ENCODE measurements at regions not wholly inside any gene's neighbourhood (a gene's known extent, or its start where the extent isn't known, plus 50 kb on each side); places are given as distances from the start of the nearest gene placed in this dataset.
A peak's percentile ranks its signal among the peaks of the same experiment; 100 is the strongest.

DNA sequence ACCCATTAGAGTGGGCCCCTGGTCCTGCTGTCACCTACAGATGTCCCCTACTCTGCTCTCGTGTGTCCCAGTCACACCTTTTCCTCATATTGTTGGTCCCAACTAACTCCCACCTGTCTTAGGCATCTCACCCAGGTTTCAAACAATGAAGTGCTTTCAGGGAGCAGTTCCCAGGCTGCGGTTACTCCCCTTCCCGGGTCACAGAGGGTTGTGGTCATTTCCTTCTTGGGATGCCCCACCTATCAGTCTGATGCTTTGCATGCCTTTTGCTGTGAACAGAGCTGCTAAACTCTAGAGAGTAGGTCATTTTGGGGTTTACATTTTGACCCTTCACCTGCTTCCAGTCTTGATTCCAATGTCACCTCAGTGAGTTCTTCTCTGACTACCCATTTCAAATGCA is 181.6 kb downstream of the CDC5L start:
- no peak overlapping the region for H3K27ac ChIP-seq
- no peak overlapping the region for H3K4me3 ChIP-seq
- peaks cover 16% of the 10 kb centered on the region for H3K4me1 ChIP-seq
- no peaks in the 10 kb centered on the region for H3K27me3 ChIP-seq
- 72% methylated on average over 3 of the region's 3 CpGs for WGBS
- H3K9me3 ChIP-seq = no peaks in the 10 kb centered on the region
- no peaks in the 10 kb centered on the region for H3K36me3 ChIP-seq
- DNase-seq (ENCODE audit: low spot score in 2 of 2) = no peak
- no peak for TF ChIP-seq POLR2A (IDR thresholded peaks at IDR 0.05)
- no peak for TF ChIP-seq EP300 (IDR thresholded peaks at IDR 0.05)
- TF ChIP-seq, protein P1, sequence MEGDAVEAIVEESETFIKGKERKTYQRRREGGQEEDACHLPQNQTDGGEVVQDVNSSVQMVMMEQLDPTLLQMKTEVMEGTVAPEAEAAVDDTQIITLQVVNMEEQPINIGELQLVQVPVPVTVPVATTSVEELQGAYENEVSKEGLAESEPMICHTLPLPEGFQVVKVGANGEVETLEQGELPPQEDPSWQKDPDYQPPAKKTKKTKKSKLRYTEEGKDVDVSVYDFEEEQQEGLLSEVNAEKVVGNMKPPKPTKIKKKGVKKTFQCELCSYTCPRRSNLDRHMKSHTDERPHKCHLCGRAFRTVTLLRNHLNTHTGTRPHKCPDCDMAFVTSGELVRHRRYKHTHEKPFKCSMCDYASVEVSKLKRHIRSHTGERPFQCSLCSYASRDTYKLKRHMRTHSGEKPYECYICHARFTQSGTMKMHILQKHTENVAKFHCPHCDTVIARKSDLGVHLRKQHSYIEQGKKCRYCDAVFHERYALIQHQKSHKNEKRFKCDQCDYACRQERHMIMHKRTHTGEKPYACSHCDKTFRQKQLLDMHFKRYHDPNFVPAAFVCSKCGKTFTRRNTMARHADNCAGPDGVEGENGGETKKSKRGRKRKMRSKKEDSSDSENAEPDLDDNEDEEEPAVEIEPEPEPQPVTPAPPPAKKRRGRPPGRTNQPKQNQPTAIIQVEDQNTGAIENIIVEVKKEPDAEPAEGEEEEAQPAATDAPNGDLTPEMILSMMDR (IDR thresholded peaks at IDR 0.05) = no peak
- no peak for TF ChIP-seq POLR2AphosphoS5 (IDR thresholded peaks at IDR 0.05)

DNA sequence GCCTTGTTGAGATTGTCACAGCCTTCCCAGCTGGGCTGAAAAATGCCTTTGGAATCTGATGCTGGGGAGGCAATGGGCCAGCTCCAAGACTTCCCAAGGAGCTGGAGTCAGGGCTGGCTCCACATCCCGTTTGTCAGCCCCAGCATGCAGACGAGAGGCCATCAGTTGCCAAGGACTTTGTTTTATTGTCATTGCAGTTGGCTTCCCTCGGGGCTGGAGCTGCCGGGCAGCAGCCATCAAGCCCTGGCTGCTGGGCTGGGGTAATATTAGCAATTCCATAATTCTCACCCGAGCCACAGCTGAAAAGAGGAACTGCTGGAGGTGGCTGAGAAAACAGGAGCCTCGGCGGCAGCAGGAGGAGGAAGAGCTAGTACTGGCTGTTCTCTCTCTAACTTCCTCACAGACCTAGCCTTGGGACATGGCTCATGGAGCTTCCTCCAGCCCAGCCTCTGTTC is 182.5 kb downstream of the CDC5L start:
- Histone ChIP-seq H3K27ac (peak overlapping the region; percentile 59), H3K27me3 (no peaks in the 10 kb centered on the region), H3K4me1 (peaks cover 16% of the 10 kb centered on the region), H3K36me3 (no peaks in the 10 kb centered on the region), H3K4me3 (no peak overlapping the region), H3K9me3 (no peaks in the 10 kb centered on the region)
- WGBS = 0% methylated on average over 3 of the region's 7 CpGs
- no peak for DNase-seq (ENCODE audit: low spot score in 2 of 2)
- no peak for TF ChIP-seq POLR2AphosphoS5 (IDR thresholded peaks at IDR 0.05)
- TF ChIP-seq EP300 (IDR thresholded peaks at IDR 0.05) = no peak
- TF ChIP-seq POLR2A (IDR thresholded peaks at IDR 0.05) = no peak
- TF ChIP-seq, protein P1 (IDR thresholded peaks at IDR 0.05) = no peak

DNA sequence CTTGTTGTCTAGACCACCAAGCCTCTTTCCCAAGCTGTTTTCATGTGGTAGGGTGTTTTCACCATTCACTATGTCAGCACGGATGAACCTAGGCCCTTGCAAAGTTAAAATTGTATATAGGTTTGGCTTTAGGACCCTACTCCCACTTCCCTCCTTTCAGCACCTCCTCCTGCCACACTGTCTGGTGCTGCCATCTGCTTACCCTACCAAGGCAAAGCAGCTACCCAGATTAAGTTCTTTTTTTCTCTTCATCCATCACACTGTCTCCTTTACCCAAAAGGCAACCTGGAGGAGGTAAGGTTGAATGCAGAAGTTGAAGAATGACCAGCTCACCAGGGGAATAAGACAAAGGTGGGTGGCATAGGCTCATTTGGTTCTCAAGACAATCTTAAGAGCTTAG is 184.0 kb downstream of the CDC5L start:
- DNase-seq (ENCODE audit: low spot score in 2 of 2) = no peak
- Histone ChIP-seq H3K4me1 (peaks cover 16% of the 10 kb centered on the region), H3K27me3 (no peaks in the 10 kb centered on the region), H3K9me3 (no peaks in the 10 kb centered on the region), H3K4me3 (no peak overlapping the region), H3K36me3 (no peaks in the 10 kb centered on the region), H3K27ac (no peak overlapping the region)
- WGBS = 100% methylated on average over 1 of the region's 1 CpG
- no peak for TF ChIP-seq POLR2A (IDR thresholded peaks at IDR 0.05)
- TF ChIP-seq POLR2AphosphoS5 (IDR thresholded peaks at IDR 0.05) = no peak
- no peak for TF ChIP-seq EP300 (IDR thresholded peaks at IDR 0.05)
- TF ChIP-seq, protein P1 (IDR thresholded peaks at IDR 0.05) = no peak

DNA sequence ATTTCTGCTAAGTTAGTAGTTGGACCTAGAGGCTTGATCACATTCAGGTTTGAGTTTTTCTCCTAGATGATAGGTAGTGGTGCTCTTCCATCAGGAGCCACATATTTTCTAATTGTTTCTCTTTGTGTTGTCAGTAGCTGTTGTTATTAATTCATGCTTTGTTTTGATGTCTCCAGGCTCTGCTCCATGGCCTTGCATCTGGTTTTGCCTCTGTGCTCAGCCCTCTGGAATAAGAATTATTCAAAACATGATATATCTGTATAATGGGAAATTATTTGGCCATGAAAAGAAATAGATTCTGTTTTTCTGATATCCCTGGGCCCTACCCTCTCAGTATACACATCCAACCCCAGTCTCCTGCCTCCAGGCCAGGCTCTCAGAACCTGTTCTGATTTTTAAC is 184.8 kb downstream of the CDC5L start:
- Histone ChIP-seq H3K9me3 (no peaks in the 10 kb centered on the region), H3K27me3 (no peaks in the 10 kb centered on the region), H3K4me3 (no peak overlapping the region), H3K4me1 (peaks cover 16% of the 10 kb centered on the region), H3K36me3 (no peaks in the 10 kb centered on the region), H3K27ac (no peak overlapping the region)
- DNase-seq (ENCODE audit: low spot score in 2 of 2) = no peak
- TF ChIP-seq, protein P1 (IDR thresholded peaks at IDR 0.05) = no peak
- TF ChIP-seq EP300 (IDR thresholded peaks at IDR 0.05) (no peak), POLR2AphosphoS5 (IDR thresholded peaks at IDR 0.05) (no peak), POLR2A (IDR thresholded peaks at IDR 0.05) (no peak)

DNA sequence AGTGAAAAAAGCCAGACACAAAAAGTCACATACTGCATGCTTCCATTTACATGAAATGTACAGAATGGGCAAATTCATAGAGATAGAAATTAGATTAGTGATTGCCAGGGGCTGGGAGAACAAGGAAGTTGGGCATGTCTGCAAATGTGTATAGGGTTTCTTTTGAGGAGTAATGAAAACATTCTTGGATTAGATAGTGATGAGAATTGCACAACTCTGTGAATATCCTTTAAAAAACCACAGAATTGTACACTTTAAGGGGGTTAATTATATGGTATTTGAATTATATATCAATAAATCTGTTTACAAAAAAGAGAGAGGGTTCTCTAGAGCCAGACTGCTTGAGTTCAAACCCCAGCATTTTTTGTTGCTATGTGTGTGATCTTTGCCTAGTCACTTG is 188.1 kb downstream of the CDC5L start:
- Histone ChIP-seq H3K9me3 (no peaks in the 10 kb centered on the region), H3K27ac (no peak overlapping the region), H3K36me3 (no peaks in the 10 kb centered on the region), H3K4me1 (no peaks in the 10 kb centered on the region), H3K27me3 (no peaks in the 10 kb centered on the region), H3K4me3 (no peak overlapping the region)
- TF ChIP-seq EP300 (IDR thresholded peaks at IDR 0.05) = no peak
- no peak for TF ChIP-seq POLR2A (IDR thresholded peaks at IDR 0.05)
- no peak for TF ChIP-seq POLR2AphosphoS5 (IDR thresholded peaks at IDR 0.05)
- TF ChIP-seq, protein P1 (IDR thresholded peaks at IDR 0.05) = no peak
- no peak for DNase-seq (ENCODE audit: low spot score in 2 of 2)

Data from suprapubic skin (tissue), 4 donors.